ENCODE measurements at regions not wholly inside any gene's neighbourhood (a gene's known extent, or its start where the extent isn't known, plus 50 kb on each side); places are given as distances from the start of the nearest gene placed in this dataset.

GRCh38 chr6:25007269-25007699 lies 71.5 kb upstream of the RIPOR2 start:
- TF ChIP-seq, protein P1, sequence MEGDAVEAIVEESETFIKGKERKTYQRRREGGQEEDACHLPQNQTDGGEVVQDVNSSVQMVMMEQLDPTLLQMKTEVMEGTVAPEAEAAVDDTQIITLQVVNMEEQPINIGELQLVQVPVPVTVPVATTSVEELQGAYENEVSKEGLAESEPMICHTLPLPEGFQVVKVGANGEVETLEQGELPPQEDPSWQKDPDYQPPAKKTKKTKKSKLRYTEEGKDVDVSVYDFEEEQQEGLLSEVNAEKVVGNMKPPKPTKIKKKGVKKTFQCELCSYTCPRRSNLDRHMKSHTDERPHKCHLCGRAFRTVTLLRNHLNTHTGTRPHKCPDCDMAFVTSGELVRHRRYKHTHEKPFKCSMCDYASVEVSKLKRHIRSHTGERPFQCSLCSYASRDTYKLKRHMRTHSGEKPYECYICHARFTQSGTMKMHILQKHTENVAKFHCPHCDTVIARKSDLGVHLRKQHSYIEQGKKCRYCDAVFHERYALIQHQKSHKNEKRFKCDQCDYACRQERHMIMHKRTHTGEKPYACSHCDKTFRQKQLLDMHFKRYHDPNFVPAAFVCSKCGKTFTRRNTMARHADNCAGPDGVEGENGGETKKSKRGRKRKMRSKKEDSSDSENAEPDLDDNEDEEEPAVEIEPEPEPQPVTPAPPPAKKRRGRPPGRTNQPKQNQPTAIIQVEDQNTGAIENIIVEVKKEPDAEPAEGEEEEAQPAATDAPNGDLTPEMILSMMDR (conservative IDR thresholded peaks at IDR 0.05), result no peak
- TF ChIP-seq EZH2 (IDR thresholded peaks at IDR 0.05; ENCODE audit: low read depth), result no peak

Data from PC-9 (cell line).